GM12892 (cell line): ENCODE measurements at regions not wholly inside any gene's neighbourhood (a gene's known extent, or its start where the extent isn't known, plus 50 kb on each side); places are given as distances from the start of the nearest gene placed in this dataset.

ENCODE experiments used
- POLR2A ChIP-seq: IDR thresholded peaks from 2 replicates; pipeline ENCODE4 v1.6.1; 2011; ENCODE audit warnings: low read depth, low read length, control low read depth
- TAF1 ChIP-seq: IDR thresholded peaks from 2 replicates; pipeline ENCODE4 v1.6.1; 2011; ENCODE audit warnings: low read depth, mild to moderate bottlenecking, control low read depth, low read length, borderline replicate concordance

DNA sequence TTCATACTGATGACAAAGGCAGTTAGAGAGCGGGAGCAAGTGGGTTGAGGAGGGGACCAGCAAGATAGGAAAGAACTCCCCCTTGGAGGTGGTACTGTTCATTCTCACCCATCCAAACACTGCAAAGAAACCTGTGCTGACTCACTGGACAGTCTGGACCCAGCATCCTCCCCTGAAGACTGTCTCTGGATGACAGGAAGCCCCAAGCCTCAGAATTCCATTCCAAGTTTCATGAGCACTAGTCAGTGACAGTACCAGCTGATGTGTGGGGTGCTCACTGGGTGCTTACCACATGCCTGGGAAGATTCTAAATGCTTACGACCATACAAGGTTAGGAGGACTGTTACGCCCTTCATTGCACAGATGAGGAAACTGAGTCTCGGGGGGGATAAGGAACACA is 160.9 kb downstream of the IGLL1 start:
- TF ChIP-seq POLR2A (no peak), TAF1 (no peak)
